Tibial artery (tissue), 4 donors: ENCODE measurements at regions not wholly inside any gene's neighbourhood (a gene's known extent, or its start where the extent isn't known, plus 50 kb on each side); places are given as distances from the start of the nearest gene placed in this dataset.

Experiments used
- DNase-seq, 2 donors: peaks; one replicate each; pipeline ENCODE4 v3.0.0-alpha.2; 2019
- H3K27ac ChIP-seq, 2 donors: fragments of 200-600 bp; sonication (generic) in 1 of 2; 1 replicate in 1 of 2; 2 replicates in 1 of 2; pipeline ENCODE4 v1.5.1; 2018 to 2019; ENCODE audit warnings: mild to moderate bottlenecking in 1 of 2
- H3K27me3 ChIP-seq, 2 donors: fragments of 200-600 bp; sonication (generic) in 1 of 2; one replicate each; pipeline versions ENCODE4 v1.5.1 to v1.6.0; 2016 to 2019
- H3K36me3 ChIP-seq, 3 donors: fragments of 200-600 bp; sonication (generic) in 2 of 3; one replicate each; pipeline ENCODE4 v1.5.1; 2016 to 2019; ENCODE audit warnings: mild to moderate bottlenecking in 2 of 3
- H3K4me1 ChIP-seq, 4 donors: fragments of 200-600 bp; sonication (generic) in 2 of 4; 1 replicate in 3 of 4; 2 replicates in 1 of 4; pipeline ENCODE4 v1.5.1; 2016 to 2019
- H3K4me3 ChIP-seq, 2 donors: fragments of 200-600 bp; sonication (generic) in 1 of 2; 1 replicate in 1 of 2; 2 replicates in 1 of 2; pipeline ENCODE4 v1.5.1; 2018 to 2019; ENCODE audit warnings: mild to moderate bottlenecking in 2 of 2
- H3K9me3 ChIP-seq, 3 donors: fragments of 200-600 bp; sonication (generic) in 1 of 3; one replicate each; pipeline ENCODE4 v1.5.1; 2016 to 2019
- CTCF ChIP-seq, 2 experiments: fragments of 200-600 bp in 1 of 2; fragments of 450-650 bp in 1 of 2; IDR thresholded peaks; one replicate each; pipeline ENCODE4 v1.5.1; 2017 to 2019; ENCODE audit warnings: antibody characterized with exemption in 2 of 2, mild to moderate bottlenecking in 1 of 2, moderate library complexity in 1 of 2
- intact Hi-C: fragments of 100-400 bp; cut with DNase I; formaldehyde crosslinking; loops from one replicate; pipeline ENCODE4 v1.15.0; 2023; ENCODE audit warnings: low total_unique reads

GRCh38 chr5:124260921-124261515 lies 485.4 kb downstream of the ZNF608 start:
- TF ChIP-seq CTCF (IDR thresholded peaks at IDR 0.05), result no peak
- no peak overlapping the region for H3K4me3 ChIP-seq
- H3K36me3 ChIP-seq, result no peaks in the 10 kb centered on the region
- H3K27ac ChIP-seq, result no peak overlapping the region
- no peak for DNase-seq
- peaks cover 0 to 3% (median 0%) of the 10 kb centered on the region in 4 donors for H3K4me1 ChIP-seq
- no peaks in the 10 kb centered on the region for H3K27me3 ChIP-seq
- H3K9me3 ChIP-seq, result no peaks in the 10 kb centered on the region
- intact Hi-C loops, result no loop called here

GRCh38 chr5:124259017-124259416 lies 487.4 kb downstream of the ZNF608 start:
- H3K4me1 ChIP-seq, result peaks cover 0 to 3% (median 0%) of the 10 kb centered on the region in 4 donors
- intact Hi-C loops, result no loop called here
- H3K9me3 ChIP-seq, result no peaks in the 10 kb centered on the region
- DNase-seq, result no peak
- no peaks in the 10 kb centered on the region for H3K27me3 ChIP-seq
- no peak for TF ChIP-seq CTCF (IDR thresholded peaks at IDR 0.05)
- H3K36me3 ChIP-seq, result no peaks in the 10 kb centered on the region
- H3K27ac ChIP-seq, result no peak overlapping the region
- H3K4me3 ChIP-seq, result no peak overlapping the region

- no peak for TF ChIP-seq CTCF (IDR thresholded peaks at IDR 0.05)
- Histone ChIP-seq H3K27ac (no peak overlapping the region), H3K4me1 (peaks cover 0 to 3% (median 0%) of the 10 kb centered on the region in 4 donors), H3K9me3 (no peaks in the 10 kb centered on the region), H3K27me3 (no peaks in the 10 kb centered on the region), H3K36me3 (no peaks in the 10 kb centered on the region), H3K4me3 (no peak overlapping the region)
- no peak for DNase-seq
- intact Hi-C loops, result no loop called here
Observed at GRCh38 chr5:124257048-124257447, 489.4 kb downstream of the ZNF608 start.

- H3K4me1 ChIP-seq, result peaks cover 0 to 3% (median 0%) of the 10 kb centered on the region in 4 donors
- H3K27me3 ChIP-seq, result no peaks in the 10 kb centered on the region
- intact Hi-C loops, result no loop called here
- no peak for TF ChIP-seq CTCF (IDR thresholded peaks at IDR 0.05)
- H3K36me3 ChIP-seq, result no peaks in the 10 kb centered on the region
- no peak for DNase-seq
- no peak overlapping the region for H3K27ac ChIP-seq
- H3K9me3 ChIP-seq, result no peaks in the 10 kb centered on the region
- no peak overlapping the region for H3K4me3 ChIP-seq
Observed at GRCh38 chr5:124253203-124253810, 493.1 kb downstream of the ZNF608 start.

- intact Hi-C loops, result no loop called here
- Histone ChIP-seq H3K27ac (no peak overlapping the region), H3K36me3 (no peaks in the 10 kb centered on the region), H3K4me1 (peaks cover 0 to 3% (median 0%) of the 10 kb centered on the region in 4 donors), H3K9me3 (no peaks in the 10 kb centered on the region), H3K27me3 (no peaks in the 10 kb centered on the region), H3K4me3 (no peak overlapping the region)
- DNase-seq, result no peak
- no peak for TF ChIP-seq CTCF (IDR thresholded peaks at IDR 0.05)
Observed at GRCh38 chr5:124252747-124253146, 493.7 kb downstream of the ZNF608 start.
